Tibial nerve (tissue), 3 donors: ENCODE measurements at regions not wholly inside any gene's neighbourhood (a gene's known extent, or its start where the extent isn't known, plus 50 kb on each side); places are given as distances from the start of the nearest gene placed in this dataset.

Experiments used
- EP300 ChIP-seq, 2 donors: sonication (generic); formaldehyde crosslinking; IDR thresholded peaks; one replicate each; pipeline ENCODE4 v1.6.1; 2017; ENCODE audit warnings: antibody characterized with exemption in 2 of 2, mild to moderate bottlenecking in 1 of 2
- POLR2A ChIP-seq, 2 donors: fragments of 450-650 bp; IDR thresholded peaks; one replicate each; pipeline ENCODE4 v1.6.1; 2017; ENCODE audit warnings: antibody characterized with exemption in 2 of 2, mild to moderate bottlenecking in 2 of 2, moderate library complexity in 2 of 2

DNA sequence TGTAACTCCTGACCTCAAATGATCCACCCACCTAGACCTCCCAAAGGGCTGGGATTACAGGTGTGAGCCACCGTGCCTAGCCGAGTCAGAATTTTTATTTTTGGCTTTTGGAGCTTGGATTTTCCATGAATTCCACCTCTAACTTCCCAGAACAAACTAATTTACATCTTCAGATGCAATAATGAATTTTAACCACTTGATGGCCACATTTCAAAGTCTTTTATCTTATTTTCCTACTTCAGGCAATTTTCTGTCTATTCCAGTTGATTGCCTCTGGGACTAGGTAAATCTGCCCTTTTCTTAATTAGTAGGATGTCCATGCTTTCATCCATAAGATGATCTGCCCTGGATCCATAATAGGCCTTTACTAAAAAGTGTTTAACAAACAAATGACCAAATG lies 156.4 kb upstream of the ANKFN1 start:
- TF ChIP-seq POLR2A (IDR thresholded peaks at IDR 0.05): no peak
- TF ChIP-seq EP300 (IDR thresholded peaks at IDR 0.05): no peak
